Neural cell (in vitro differentiated cells): ENCODE measurements at regions not wholly inside any gene's neighbourhood (a gene's known extent, or its start where the extent isn't known, plus 50 kb on each side); places are given as distances from the start of the nearest gene placed in this dataset.

Experiments
- H2AFZ ChIP-seq: fragments of 200-600, 300-800 bp; sonication (generic), shearing (Covaris generic); 2 replicates; pipeline ENCODE4 v1.6.0; 2014; ENCODE audit warnings: low read depth, mild to moderate bottlenecking, antibody characterized with exemption, low read length, moderate library complexity
- H3F3A ChIP-seq: fragments of 200-600 bp; shearing (Covaris generic); 2 replicates; pipeline ENCODE4 v1.6.1; 2016; ENCODE audit warnings: mild to moderate bottlenecking, moderate library complexity, mixed read lengths, antibody characterized with exemption, low read length; ENCODE audit not compliant: insufficient read depth, poor library complexity, severe bottlenecking
- H3K27ac ChIP-seq: fragments of 200-600, 300-800 bp; sonication (generic), shearing (Covaris generic); 2 replicates; pipeline ENCODE4 v1.5.1; 2014; ENCODE audit warnings: mild to moderate bottlenecking, low read length, moderate library complexity
- H3K27me3 ChIP-seq: fragments of 300-800, 200-600 bp; sonication (generic), shearing (Covaris generic); 2 replicates; pipeline ENCODE4 v1.6.0; 2014; ENCODE audit warnings: mild to moderate bottlenecking, low read depth, low read length, moderate library complexity; ENCODE audit not compliant: insufficient read depth
- H3K36me3 ChIP-seq: fragments of 300-800, 200-600 bp; sonication (generic), shearing (Covaris generic); 2 replicates; pipeline ENCODE4 v1.5.1; 2014; ENCODE audit warnings: mild to moderate bottlenecking, antibody characterized with exemption, low read length, moderate library complexity; ENCODE audit not compliant: insufficient read depth
- H3K4me2 ChIP-seq: fragments of 300-800, 200-600 bp; sonication (generic), shearing (Covaris generic); 2 replicates; pipeline ENCODE4 v1.6.0; 2014; ENCODE audit warnings: mild to moderate bottlenecking, low read length
- H3K4me3 ChIP-seq: fragments of 300-800, 200-600 bp; sonication (generic), shearing (Covaris generic); 2 replicates; pipeline ENCODE4 v1.5.1; 2014; ENCODE audit warnings: mild to moderate bottlenecking, low read length, moderate library complexity
- H3K79me2 ChIP-seq: fragments of 200-600 bp; shearing (Covaris generic); replicated peaks from 2 replicates; pipeline ENCODE4 v1.6.0; 2014; ENCODE audit warnings: mild to moderate bottlenecking, low read length, moderate library complexity; ENCODE audit not compliant: insufficient read depth
- H3K9ac ChIP-seq: fragments of 300-800, 200-600 bp; sonication (generic), shearing (Covaris generic); 2 replicates; pipeline ENCODE4 v1.6.1; 2016; ENCODE audit warnings: mild to moderate bottlenecking, low read length, mixed read lengths
- H3K9me2 ChIP-seq: fragments of 200-600 bp; shearing (Covaris generic); 2 replicates; pipeline ENCODE4 v1.6.1; 2016; ENCODE audit warnings: mild to moderate bottlenecking, low read length, mixed read lengths; ENCODE audit not compliant: insufficient read depth
- H3K9me3 ChIP-seq: fragments of 200-600, 300-800 bp; sonication (generic), shearing (Covaris generic); 2 replicates; pipeline ENCODE4 v1.6.1; 2016; ENCODE audit warnings: mild to moderate bottlenecking, mixed run types, low read length, moderate library complexity, mixed read lengths
- H4K20me1 ChIP-seq: fragments of 200-600 bp; shearing (Covaris generic); 2 replicates; pipeline ENCODE4 v1.6.1; 2016; ENCODE audit warnings: mild to moderate bottlenecking, mixed run types; ENCODE audit not compliant: insufficient read depth
- CTCF ChIP-seq: fragments of 450-650 bp; IDR thresholded peaks from 2 replicates; pipeline ENCODE4 v1.5.1; 2014; ENCODE audit warnings: antibody characterized with exemption, mild to moderate bottlenecking, moderate library complexity; ENCODE audit not compliant: poor library complexity, severe bottlenecking
- EP300 ChIP-seq: fragments of 450-650 bp; conservative IDR thresholded peaks from 2 replicates; pipeline ENCODE4 v1.6.1; 2014; ENCODE audit warnings: antibody characterized with exemption, mild to moderate bottlenecking, moderate library complexity; ENCODE audit not compliant: poor library complexity, severe bottlenecking
- EZH2 ChIP-seq: fragments of 200-600, 300-800 bp; shearing (Covaris generic), sonication (generic); IDR thresholded peaks from 2 replicates; pipeline ENCODE4 v1.6.1; 2014; ENCODE audit warnings: antibody characterized with exemption, low read length, borderline replicate concordance, mild to moderate bottlenecking; ENCODE audit not compliant: insufficient read depth, poor library complexity, severe bottlenecking
- MXI1 ChIP-seq: fragments of 450-650 bp; conservative IDR thresholded peaks from 2 replicates; pipeline ENCODE4 v1.6.1; 2014; ENCODE audit warnings: antibody characterized with exemption, mild to moderate bottlenecking; ENCODE audit not compliant: poor library complexity, severe bottlenecking
- POLR2AphosphoS5 ChIP-seq: IDR thresholded peaks from 2 replicates; pipeline ENCODE4 v1.6.1; 2012
- RAD21 ChIP-seq: fragments of 450-650 bp; conservative IDR thresholded peaks from 2 replicates; pipeline ENCODE4 v1.6.1; 2014; ENCODE audit warnings: antibody characterized with exemption, mild to moderate bottlenecking, moderate library complexity
- SMC3 ChIP-seq: fragments of 450-650 bp; conservative IDR thresholded peaks from 2 replicates; pipeline ENCODE4 v1.6.1; 2014; ENCODE audit warnings: antibody characterized with exemption, mild to moderate bottlenecking, moderate library complexity; ENCODE audit not compliant: poor library complexity
- TAF1 ChIP-seq: IDR thresholded peaks from 2 replicates; pipeline ENCODE4 v1.6.1; 2012; ENCODE audit warnings: low read depth
- TF ChIP-seq, protein P1 (sequence below): IDR thresholded peaks from 2 replicates; pipeline ENCODE4 v1.6.1; 2012; ENCODE audit warnings: borderline replicate concordance

DNA sequence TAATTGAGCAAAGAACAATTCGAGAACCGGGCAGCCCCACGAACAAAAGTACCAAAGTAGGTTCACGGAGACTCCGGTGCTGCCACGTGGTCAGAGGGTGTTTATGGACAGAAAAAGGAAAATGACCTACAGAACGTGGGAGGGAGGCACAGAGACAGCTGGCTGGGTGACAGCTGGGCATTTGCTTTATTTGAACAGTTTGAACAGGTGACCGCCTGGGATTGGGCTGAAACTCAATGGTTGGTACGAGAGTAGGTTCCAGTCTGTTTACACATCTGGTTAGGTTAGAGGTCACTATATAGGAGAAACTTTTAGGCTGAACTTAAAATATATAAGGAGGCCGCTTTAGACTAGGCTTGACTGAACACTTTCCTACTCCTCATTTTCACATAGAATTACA is 50.6 kb upstream of the CELF2 start:
- TF ChIP-seq POLR2AphosphoS5 (no peak), RAD21 (no peak), MXI1 (no peak), CTCF (no peak), EP300 (no peak), EZH2 (no peak), SMC3 (no peak), TAF1 (no peak)
- TF ChIP-seq, protein P1, sequence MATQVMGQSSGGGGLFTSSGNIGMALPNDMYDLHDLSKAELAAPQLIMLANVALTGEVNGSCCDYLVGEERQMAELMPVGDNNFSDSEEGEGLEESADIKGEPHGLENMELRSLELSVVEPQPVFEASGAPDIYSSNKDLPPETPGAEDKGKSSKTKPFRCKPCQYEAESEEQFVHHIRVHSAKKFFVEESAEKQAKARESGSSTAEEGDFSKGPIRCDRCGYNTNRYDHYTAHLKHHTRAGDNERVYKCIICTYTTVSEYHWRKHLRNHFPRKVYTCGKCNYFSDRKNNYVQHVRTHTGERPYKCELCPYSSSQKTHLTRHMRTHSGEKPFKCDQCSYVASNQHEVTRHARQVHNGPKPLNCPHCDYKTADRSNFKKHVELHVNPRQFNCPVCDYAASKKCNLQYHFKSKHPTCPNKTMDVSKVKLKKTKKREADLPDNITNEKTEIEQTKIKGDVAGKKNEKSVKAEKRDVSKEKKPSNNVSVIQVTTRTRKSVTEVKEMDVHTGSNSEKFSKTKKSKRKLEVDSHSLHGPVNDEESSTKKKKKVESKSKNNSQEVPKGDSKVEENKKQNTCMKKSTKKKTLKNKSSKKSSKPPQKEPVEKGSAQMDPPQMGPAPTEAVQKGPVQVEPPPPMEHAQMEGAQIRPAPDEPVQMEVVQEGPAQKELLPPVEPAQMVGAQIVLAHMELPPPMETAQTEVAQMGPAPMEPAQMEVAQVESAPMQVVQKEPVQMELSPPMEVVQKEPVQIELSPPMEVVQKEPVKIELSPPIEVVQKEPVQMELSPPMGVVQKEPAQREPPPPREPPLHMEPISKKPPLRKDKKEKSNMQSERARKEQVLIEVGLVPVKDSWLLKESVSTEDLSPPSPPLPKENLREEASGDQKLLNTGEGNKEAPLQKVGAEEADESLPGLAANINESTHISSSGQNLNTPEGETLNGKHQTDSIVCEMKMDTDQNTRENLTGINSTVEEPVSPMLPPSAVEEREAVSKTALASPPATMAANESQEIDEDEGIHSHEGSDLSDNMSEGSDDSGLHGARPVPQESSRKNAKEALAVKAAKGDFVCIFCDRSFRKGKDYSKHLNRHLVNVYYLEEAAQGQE = no peak
- H3K4me3 ChIP-seq = no peak overlapping the region
- H3F3A ChIP-seq = no peaks in the 10 kb centered on the region
- H3K4me2 ChIP-seq = no peak overlapping the region
- H4K20me1 ChIP-seq = no peaks in the 10 kb centered on the region
- H3K27ac ChIP-seq = no peak overlapping the region
- H3K79me2 ChIP-seq = no peaks in the 10 kb centered on the region
- H3K36me3 ChIP-seq = no peaks in the 10 kb centered on the region
- no peaks in the 10 kb centered on the region for H3K27me3 ChIP-seq
- H2AFZ ChIP-seq = no peak overlapping the region
- no peaks in the 10 kb centered on the region for H3K9me3 ChIP-seq
- no peaks in the 10 kb centered on the region for H3K9me2 ChIP-seq
- H3K9ac ChIP-seq = no peak overlapping the region

- Histone ChIP-seq H3K27ac (no peak overlapping the region), H3K9me3 (no peaks in the 10 kb centered on the region), H3K9ac (no peak overlapping the region), H3K79me2 (no peaks in the 10 kb centered on the region), H3K27me3 (no peaks in the 10 kb centered on the region), H3K4me3 (no peak overlapping the region), H3F3A (no peaks in the 10 kb centered on the region), H4K20me1 (no peaks in the 10 kb centered on the region), H2AFZ (no peak overlapping the region), H3K9me2 (no peaks in the 10 kb centered on the region), H3K36me3 (no peaks in the 10 kb centered on the region), H3K4me2 (no peak overlapping the region)
- TF ChIP-seq, protein P1 = no peak
- TF ChIP-seq EP300 (no peak), TAF1 (no peak), EZH2 (no peak), SMC3 (no peak)
These were observed 50.0 kb upstream of the CELF2 start for GRCh38 chr10:10967581-10968256.
